Neural cell (in vitro differentiated cells): ENCODE measurements at regions not wholly inside any gene's neighbourhood (a gene's known extent, or its start where the extent isn't known, plus 50 kb on each side); places are given as distances from the start of the nearest gene placed in this dataset.

Source experiments
- H2AFZ ChIP-seq: fragments of 200-600, 300-800 bp; sonication (generic), shearing (Covaris generic); 2 replicates; pipeline ENCODE4 v1.6.0; 2014; ENCODE audit warnings: low read depth, mild to moderate bottlenecking, antibody characterized with exemption, low read length, moderate library complexity
- H3F3A ChIP-seq: fragments of 200-600 bp; shearing (Covaris generic); 2 replicates; pipeline ENCODE4 v1.6.1; 2016; ENCODE audit warnings: mild to moderate bottlenecking, moderate library complexity, mixed read lengths, antibody characterized with exemption, low read length; ENCODE audit not compliant: insufficient read depth, poor library complexity, severe bottlenecking
- H3K27ac ChIP-seq: fragments of 200-600, 300-800 bp; sonication (generic), shearing (Covaris generic); 2 replicates; pipeline ENCODE4 v1.5.1; 2014; ENCODE audit warnings: mild to moderate bottlenecking, low read length, moderate library complexity
- H3K27me3 ChIP-seq: fragments of 300-800, 200-600 bp; sonication (generic), shearing (Covaris generic); 2 replicates; pipeline ENCODE4 v1.6.0; 2014; ENCODE audit warnings: mild to moderate bottlenecking, low read depth, low read length, moderate library complexity; ENCODE audit not compliant: insufficient read depth
- H3K36me3 ChIP-seq: fragments of 300-800, 200-600 bp; sonication (generic), shearing (Covaris generic); 2 replicates; pipeline ENCODE4 v1.5.1; 2014; ENCODE audit warnings: mild to moderate bottlenecking, antibody characterized with exemption, low read length, moderate library complexity; ENCODE audit not compliant: insufficient read depth
- H3K4me2 ChIP-seq: fragments of 300-800, 200-600 bp; sonication (generic), shearing (Covaris generic); 2 replicates; pipeline ENCODE4 v1.6.0; 2014; ENCODE audit warnings: mild to moderate bottlenecking, low read length
- H3K4me3 ChIP-seq: fragments of 300-800, 200-600 bp; sonication (generic), shearing (Covaris generic); 2 replicates; pipeline ENCODE4 v1.5.1; 2014; ENCODE audit warnings: mild to moderate bottlenecking, low read length, moderate library complexity
- H3K79me2 ChIP-seq: fragments of 200-600 bp; shearing (Covaris generic); replicated peaks from 2 replicates; pipeline ENCODE4 v1.6.0; 2014; ENCODE audit warnings: mild to moderate bottlenecking, low read length, moderate library complexity; ENCODE audit not compliant: insufficient read depth
- H3K9ac ChIP-seq: fragments of 300-800, 200-600 bp; sonication (generic), shearing (Covaris generic); 2 replicates; pipeline ENCODE4 v1.6.1; 2016; ENCODE audit warnings: mild to moderate bottlenecking, low read length, mixed read lengths
- H3K9me2 ChIP-seq: fragments of 200-600 bp; shearing (Covaris generic); 2 replicates; pipeline ENCODE4 v1.6.1; 2016; ENCODE audit warnings: mild to moderate bottlenecking, low read length, mixed read lengths; ENCODE audit not compliant: insufficient read depth
- H3K9me3 ChIP-seq: fragments of 200-600, 300-800 bp; sonication (generic), shearing (Covaris generic); 2 replicates; pipeline ENCODE4 v1.6.1; 2016; ENCODE audit warnings: mild to moderate bottlenecking, mixed run types, low read length, moderate library complexity, mixed read lengths
- H4K20me1 ChIP-seq: fragments of 200-600 bp; shearing (Covaris generic); 2 replicates; pipeline ENCODE4 v1.6.1; 2016; ENCODE audit warnings: mild to moderate bottlenecking, mixed run types; ENCODE audit not compliant: insufficient read depth
- EP300 ChIP-seq: fragments of 450-650 bp; conservative IDR thresholded peaks from 2 replicates; pipeline ENCODE4 v1.6.1; 2014; ENCODE audit warnings: antibody characterized with exemption, mild to moderate bottlenecking, moderate library complexity; ENCODE audit not compliant: poor library complexity, severe bottlenecking
- EZH2 ChIP-seq: fragments of 200-600, 300-800 bp; shearing (Covaris generic), sonication (generic); IDR thresholded peaks from 2 replicates; pipeline ENCODE4 v1.6.1; 2014; ENCODE audit warnings: antibody characterized with exemption, low read length, borderline replicate concordance, mild to moderate bottlenecking; ENCODE audit not compliant: insufficient read depth, poor library complexity, severe bottlenecking
- MXI1 ChIP-seq: fragments of 450-650 bp; conservative IDR thresholded peaks from 2 replicates; pipeline ENCODE4 v1.6.1; 2014; ENCODE audit warnings: antibody characterized with exemption, mild to moderate bottlenecking; ENCODE audit not compliant: poor library complexity, severe bottlenecking
- POLR2AphosphoS5 ChIP-seq: IDR thresholded peaks from 2 replicates; pipeline ENCODE4 v1.6.1; 2012
- RAD21 ChIP-seq: fragments of 450-650 bp; conservative IDR thresholded peaks from 2 replicates; pipeline ENCODE4 v1.6.1; 2014; ENCODE audit warnings: antibody characterized with exemption, mild to moderate bottlenecking, moderate library complexity
- REST ChIP-seq: IDR thresholded peaks from 2 replicates; pipeline ENCODE4 v1.6.1; 2012; ENCODE audit warnings: borderline replicate concordance
- SMC3 ChIP-seq: fragments of 450-650 bp; conservative IDR thresholded peaks from 2 replicates; pipeline ENCODE4 v1.6.1; 2014; ENCODE audit warnings: antibody characterized with exemption, mild to moderate bottlenecking, moderate library complexity; ENCODE audit not compliant: poor library complexity
- TAF1 ChIP-seq: IDR thresholded peaks from 2 replicates; pipeline ENCODE4 v1.6.1; 2012; ENCODE audit warnings: low read depth
- TF ChIP-seq, protein P1 (sequence below): fragments of 450-650 bp; IDR thresholded peaks from 2 replicates; pipeline ENCODE4 v1.5.1; 2014; ENCODE audit warnings: antibody characterized with exemption, mild to moderate bottlenecking, moderate library complexity; ENCODE audit not compliant: poor library complexity, severe bottlenecking

DNA sequence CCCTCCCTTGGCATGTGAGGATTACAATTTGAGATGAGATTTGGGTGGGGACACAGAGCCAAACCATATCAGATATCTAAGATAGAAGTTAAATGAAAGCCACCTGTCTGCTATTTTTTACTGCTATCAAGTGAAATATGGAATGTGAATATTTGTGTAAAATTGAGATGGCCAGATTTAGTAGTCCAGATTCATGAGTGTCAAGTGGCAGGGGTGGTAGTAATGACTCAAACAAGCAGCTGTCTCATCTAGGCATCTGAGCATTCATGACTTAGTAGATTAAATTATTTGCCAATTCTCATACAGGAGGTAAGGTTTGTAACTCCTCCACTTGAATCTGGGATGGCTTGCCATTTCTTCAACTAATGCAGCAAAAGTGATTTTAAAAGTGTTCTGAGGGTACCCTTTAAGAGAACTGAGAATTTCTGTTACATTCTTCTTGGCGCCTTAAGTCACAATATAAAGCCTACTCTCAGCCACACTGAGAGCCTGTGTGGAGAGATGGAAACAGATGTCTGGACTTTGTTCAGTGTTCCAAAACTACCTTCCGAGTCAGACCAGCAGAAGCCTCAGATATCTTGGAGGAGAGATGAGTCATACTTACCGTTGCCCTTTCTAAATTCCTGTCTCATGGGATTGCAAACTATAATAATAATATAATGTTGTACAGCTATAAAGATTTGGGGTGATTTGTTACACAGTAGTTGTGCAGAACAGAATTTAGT, 1065.6 kb upstream of the TMPRSS15 start:
- H4K20me1 ChIP-seq: no peaks in the 10 kb centered on the region
- no peaks in the 10 kb centered on the region for H3K9me2 ChIP-seq
- no peak overlapping the region for H2AFZ ChIP-seq
- no peaks in the 10 kb centered on the region for H3K27me3 ChIP-seq
- no peaks in the 10 kb centered on the region for H3K9me3 ChIP-seq
- no peaks in the 10 kb centered on the region for H3K36me3 ChIP-seq
- TF ChIP-seq SMC3 (no peak), MXI1 (no peak), POLR2AphosphoS5 (no peak), TAF1 (no peak), EP300 (no peak), EZH2 (no peak), RAD21 (no peak), REST (no peak)
- TF ChIP-seq, protein P1, sequence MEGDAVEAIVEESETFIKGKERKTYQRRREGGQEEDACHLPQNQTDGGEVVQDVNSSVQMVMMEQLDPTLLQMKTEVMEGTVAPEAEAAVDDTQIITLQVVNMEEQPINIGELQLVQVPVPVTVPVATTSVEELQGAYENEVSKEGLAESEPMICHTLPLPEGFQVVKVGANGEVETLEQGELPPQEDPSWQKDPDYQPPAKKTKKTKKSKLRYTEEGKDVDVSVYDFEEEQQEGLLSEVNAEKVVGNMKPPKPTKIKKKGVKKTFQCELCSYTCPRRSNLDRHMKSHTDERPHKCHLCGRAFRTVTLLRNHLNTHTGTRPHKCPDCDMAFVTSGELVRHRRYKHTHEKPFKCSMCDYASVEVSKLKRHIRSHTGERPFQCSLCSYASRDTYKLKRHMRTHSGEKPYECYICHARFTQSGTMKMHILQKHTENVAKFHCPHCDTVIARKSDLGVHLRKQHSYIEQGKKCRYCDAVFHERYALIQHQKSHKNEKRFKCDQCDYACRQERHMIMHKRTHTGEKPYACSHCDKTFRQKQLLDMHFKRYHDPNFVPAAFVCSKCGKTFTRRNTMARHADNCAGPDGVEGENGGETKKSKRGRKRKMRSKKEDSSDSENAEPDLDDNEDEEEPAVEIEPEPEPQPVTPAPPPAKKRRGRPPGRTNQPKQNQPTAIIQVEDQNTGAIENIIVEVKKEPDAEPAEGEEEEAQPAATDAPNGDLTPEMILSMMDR: no peak
- no peak overlapping the region for H3K9ac ChIP-seq
- H3K27ac ChIP-seq: no peak overlapping the region
- no peak overlapping the region for H3K4me3 ChIP-seq
- no peak overlapping the region for H3K4me2 ChIP-seq
- no peaks in the 10 kb centered on the region for H3F3A ChIP-seq
- H3K79me2 ChIP-seq: no peaks in the 10 kb centered on the region

GRCh38 chr21:19475525-19475924, 1071.9 kb upstream of the TMPRSS15 start:
- Histone ChIP-seq H3K9me3 (no peaks in the 10 kb centered on the region), H3K36me3 (no peaks in the 10 kb centered on the region), H3K27me3 (no peaks in the 10 kb centered on the region), H3F3A (no peaks in the 10 kb centered on the region), H2AFZ (no peak overlapping the region), H3K27ac (no peak overlapping the region), H3K4me2 (no peak overlapping the region), H4K20me1 (no peaks in the 10 kb centered on the region), H3K9me2 (no peaks in the 10 kb centered on the region), H3K79me2 (no peaks in the 10 kb centered on the region), H3K9ac (no peak overlapping the region), H3K4me3 (no peak overlapping the region)
- TF ChIP-seq REST: no peak
- TF ChIP-seq, protein P1: no peak
- no peak for TF ChIP-seq MXI1
- TF ChIP-seq EP300: no peak
- no peak for TF ChIP-seq POLR2AphosphoS5
- TF ChIP-seq TAF1: no peak
- no peak for TF ChIP-seq RAD21
- no peak for TF ChIP-seq SMC3
- TF ChIP-seq EZH2: no peak
